Loucy (cell line): ENCODE measurements at regions not wholly inside any gene's neighbourhood (a gene's known extent, or its start where the extent isn't known, plus 50 kb on each side); places are given as distances from the start of the nearest gene placed in this dataset.

Experiments used
- H2AFZ ChIP-seq: fragments of 200-600 bp; sonication (generic); 2 replicates; pipeline ENCODE4 v1.6.0; 2016; ENCODE audit warnings: antibody characterized with exemption, mild to moderate bottlenecking, low read length, moderate library complexity
- H3F3A ChIP-seq: fragments of 200-600 bp; 2 replicates; pipeline ENCODE4 v1.6.0; 2016; ENCODE audit warnings: antibody characterized with exemption, low read depth, mild to moderate bottlenecking
- H3K27me3 ChIP-seq: fragments of 200-600 bp; sonication (generic); 2 replicates; pipeline ENCODE4 v1.6.1; 2014; ENCODE audit warnings: low read length, mild to moderate bottlenecking; ENCODE audit not compliant: insufficient read depth, poor library complexity, severe bottlenecking
- H3K36me3 ChIP-seq: fragments of 200-600 bp; sonication (generic); 2 replicates; pipeline ENCODE4 v1.6.1; 2016; ENCODE audit warnings: low read length; ENCODE audit not compliant: insufficient read depth
- H3K4me1 ChIP-seq: fragments of 200-600 bp; sonication (generic); 2 replicates; pipeline ENCODE4 v1.5.1; 2014; ENCODE audit warnings: low read length, mild to moderate bottlenecking; ENCODE audit not compliant: insufficient read depth, poor library complexity, severe bottlenecking
- H3K4me2 ChIP-seq: fragments of 200-600 bp; sonication (generic); 2 replicates; pipeline ENCODE4 v1.6.0; 2014; ENCODE audit warnings: antibody characterized with exemption, low read length, low read depth, mild to moderate bottlenecking; ENCODE audit not compliant: poor library complexity, severe bottlenecking
- H3K4me3 ChIP-seq: fragments of 200-600 bp; sonication (generic); 2 replicates; pipeline ENCODE4 v1.5.1; 2014; ENCODE audit warnings: low read length, mild to moderate bottlenecking, mixed read lengths; ENCODE audit not compliant: poor library complexity, severe bottlenecking
- H3K79me2 ChIP-seq: fragments of 200-600 bp; sonication (generic); 2 replicates; pipeline ENCODE4 v1.6.1; 2014; ENCODE audit warnings: low read length; ENCODE audit not compliant: insufficient read depth
- H3K9ac ChIP-seq: fragments of 200-600 bp; sonication (generic); 2 replicates; pipeline ENCODE4 v1.6.0; 2014; ENCODE audit warnings: mild to moderate bottlenecking, low read depth, low read length, moderate library complexity; ENCODE audit not compliant: poor library complexity, severe bottlenecking
- H3K9me2 ChIP-seq: fragments of 200-600 bp; sonication (generic); replicated peaks from 2 replicates; pipeline ENCODE4 v1.6.1; 2016; ENCODE audit warnings: low read depth, low read length, mixed read lengths
- H3K9me3 ChIP-seq: fragments of 200-600 bp; sonication (generic); 2 replicates; pipeline ENCODE4 v1.6.1; 2014; ENCODE audit warnings: mild to moderate bottlenecking, antibody characterized with exemption, low read length, low read depth; ENCODE audit not compliant: insufficient read depth
- H4K20me1 ChIP-seq: fragments of 200-600 bp; sonication (generic); 2 replicates; pipeline ENCODE4 v1.6.0; 2014; ENCODE audit warnings: antibody characterized with exemption, low read length, mild to moderate bottlenecking; ENCODE audit not compliant: insufficient read depth, poor library complexity, severe bottlenecking
- CTCF ChIP-seq: fragments of 200-600 bp; sonication (generic); conservative IDR thresholded peaks from 2 replicates; pipeline ENCODE4 v1.5.1; 2014; ENCODE audit warnings: mild to moderate bottlenecking, antibody characterized with exemption, low read length
- EZH2phosphoT487 ChIP-seq: fragments of 200-600 bp; IDR thresholded peaks from 2 replicates; pipeline ENCODE4 v1.6.1; 2018; ENCODE audit warnings: antibody characterized with exemption, mild to moderate bottlenecking, moderate library complexity, borderline replicate concordance

GRCh38 chr10:101297901-101298486 is 56.0 kb upstream of the BTRC start:
- Histone ChIP-seq H3K4me1 (no peaks in the 10 kb centered on the region), H3K4me2 (no peak overlapping the region), H3F3A (no peaks in the 10 kb centered on the region), H3K79me2 (no peaks in the 10 kb centered on the region), H4K20me1 (no peaks in the 10 kb centered on the region), H3K9me2 (no peaks in the 10 kb centered on the region), H3K9me3 (no peaks in the 10 kb centered on the region), H3K27me3 (no peaks in the 10 kb centered on the region), H3K4me3 (no peak overlapping the region), H2AFZ (peak overlapping the region; percentile 55), H3K36me3 (no peaks in the 10 kb centered on the region), H3K9ac (no peak overlapping the region)
- TF ChIP-seq EZH2phosphoT487 (no peak), CTCF (peak; percentile 83)

- Histone ChIP-seq H4K20me1 (no peaks in the 10 kb centered on the region), H3K4me3 (no peak overlapping the region), H3K27me3 (no peaks in the 10 kb centered on the region), H3K9ac (no peak overlapping the region), H3K79me2 (no peaks in the 10 kb centered on the region), H3K4me2 (no peak overlapping the region), H3K9me3 (no peaks in the 10 kb centered on the region), H3K9me2 (no peaks in the 10 kb centered on the region), H3K36me3 (no peaks in the 10 kb centered on the region), H3F3A (no peaks in the 10 kb centered on the region), H2AFZ (no peak overlapping the region), H3K4me1 (no peaks in the 10 kb centered on the region)
- TF ChIP-seq EZH2phosphoT487 = no peak
- TF ChIP-seq CTCF = no peak
Measured at GRCh38 chr10:101299211-101299610, 54.8 kb upstream of the BTRC start.

GRCh38 chr10:101301111-101301731 is 52.7 kb upstream of the BTRC start:
- TF ChIP-seq CTCF = peak; percentile 73
- TF ChIP-seq EZH2phosphoT487 = no peak
- no peak overlapping the region for H3K4me3 ChIP-seq
- H3K27me3 ChIP-seq = no peaks in the 10 kb centered on the region
- no peaks in the 10 kb centered on the region for H3K4me1 ChIP-seq
- no peaks in the 10 kb centered on the region for H3K9me2 ChIP-seq
- no peak overlapping the region for H2AFZ ChIP-seq
- H3K79me2 ChIP-seq = no peaks in the 10 kb centered on the region
- H3F3A ChIP-seq = no peaks in the 10 kb centered on the region
- H3K9me3 ChIP-seq = no peaks in the 10 kb centered on the region
- no peaks in the 10 kb centered on the region for H4K20me1 ChIP-seq
- no peak overlapping the region for H3K4me2 ChIP-seq
- no peak overlapping the region for H3K9ac ChIP-seq
- no peaks in the 10 kb centered on the region for H3K36me3 ChIP-seq
